H9 (cell line): ENCODE measurements at regions not wholly inside any gene's neighbourhood (a gene's known extent, or its start where the extent isn't known, plus 50 kb on each side); places are given as distances from the start of the nearest gene placed in this dataset.

Experiments
- DNase-seq: peaks from one replicate; pipeline ENCODE4 v3.0.0-alpha.2; 2017
- H2AFZ ChIP-seq: one replicate; pipeline ENCODE4 v1.6.1; 2013; ENCODE audit warnings: mild to moderate bottlenecking, low read length, control low read depth, moderate library complexity
- H2AK5ac ChIP-seq: 2 replicates; pipeline ENCODE4 v1.6.1; 2013; ENCODE audit warnings: low read length, control low read depth, mixed read lengths; ENCODE audit not compliant: insufficient read length
- H2BK120ac ChIP-seq: one replicate; pipeline ENCODE4 v1.6.1; 2013; ENCODE audit warnings: low read depth, mild to moderate bottlenecking, low read length, control low read depth, inconsistent platforms; ENCODE audit not compliant: poor library complexity, severe bottlenecking
- H2BK12ac ChIP-seq: 2 replicates; pipeline ENCODE4 v1.6.1; 2013; ENCODE audit warnings: low read length, control low read depth, mixed read lengths, low read depth; ENCODE audit not compliant: insufficient read length
- H2BK15ac ChIP-seq: 2 replicates; pipeline ENCODE4 v1.6.1; 2013; ENCODE audit warnings: low read depth, low read length, control low read depth
- H2BK20ac ChIP-seq: one replicate; pipeline ENCODE4 v1.6.1; 2013; ENCODE audit warnings: low read depth, mild to moderate bottlenecking, low read length, control low read depth, inconsistent platforms; ENCODE audit not compliant: poor library complexity, severe bottlenecking
- H2BK5ac ChIP-seq: 2 replicates; pipeline ENCODE4 v1.6.1; 2013; ENCODE audit warnings: low read length, control low read depth, mixed read lengths; ENCODE audit not compliant: insufficient read length
- H3K14ac ChIP-seq: 2 replicates; pipeline ENCODE4 v1.6.1; 2013; ENCODE audit warnings: low read length, control low read depth; ENCODE audit not compliant: insufficient read depth
- H3K18ac ChIP-seq: 2 replicates; pipeline ENCODE4 v1.6.1; 2013; ENCODE audit warnings: low read depth, mild to moderate bottlenecking, mixed read lengths, low read length, control low read depth; ENCODE audit not compliant: insufficient read length
- H3K23ac ChIP-seq: 2 replicates; pipeline ENCODE4 v1.6.1; 2013; ENCODE audit warnings: low read length, control low read depth, mixed read lengths, low read depth; ENCODE audit not compliant: insufficient read length
- H3K23me2 ChIP-seq: 2 replicates; pipeline ENCODE4 v1.6.1; 2013; ENCODE audit warnings: low read depth, mild to moderate bottlenecking, mixed read lengths, low read length, control low read depth; ENCODE audit not compliant: insufficient read length, poor library complexity, severe bottlenecking
- H3K27ac ChIP-seq: 2 replicates; pipeline ENCODE4 v1.5.1; 2013; ENCODE audit warnings: low read length, control low read depth, mixed read lengths, low read depth; ENCODE audit not compliant: insufficient read length
- H3K27me3 ChIP-seq: 2 replicates; pipeline ENCODE4 v1.6.1; 2013; ENCODE audit warnings: low read length, control low read depth, inconsistent platforms; ENCODE audit not compliant: insufficient read depth
- H3K4ac ChIP-seq: 2 replicates; pipeline ENCODE4 v1.6.1; 2013; ENCODE audit warnings: low read depth, mild to moderate bottlenecking, control low read depth, inconsistent platforms, low read length, moderate library complexity
- H3K4me1 ChIP-seq: 2 replicates; pipeline ENCODE4 v1.6.1; 2013; ENCODE audit warnings: low read length, control low read depth, inconsistent platforms; ENCODE audit not compliant: insufficient read depth
- H3K4me2 ChIP-seq: 2 replicates; pipeline ENCODE4 v1.6.1; 2013; ENCODE audit warnings: low read length, control low read depth, mixed read lengths; ENCODE audit not compliant: insufficient read length, insufficient read depth
- H3K56ac ChIP-seq: 2 replicates; pipeline ENCODE4 v1.6.1; 2013; ENCODE audit warnings: low read depth, mild to moderate bottlenecking, mixed read lengths, low read length, control low read depth; ENCODE audit not compliant: insufficient read length
- H3K79me1 ChIP-seq: 2 replicates; pipeline ENCODE4 v1.6.1; 2013; ENCODE audit warnings: low read depth, mild to moderate bottlenecking, moderate library complexity, low read length, control low read depth, inconsistent platforms; ENCODE audit not compliant: insufficient read depth, poor library complexity, severe bottlenecking
- H3K79me2 ChIP-seq: 2 replicates; pipeline ENCODE4 v1.6.1; 2013; ENCODE audit warnings: low read length, control low read depth, inconsistent platforms; ENCODE audit not compliant: insufficient read depth
- H3K9ac ChIP-seq: 2 replicates; pipeline ENCODE4 v1.6.1; 2013; ENCODE audit warnings: low read length, control low read depth, mixed read lengths; ENCODE audit not compliant: insufficient read length; ENCODE audit errors: extremely low read depth
- H3K9me3 ChIP-seq: one replicate; pipeline ENCODE4 v1.6.1; 2013; ENCODE audit warnings: low read depth, low read length, inconsistent platforms; ENCODE audit not compliant: control insufficient read depth
- H3T11ph ChIP-seq: one replicate; pipeline ENCODE4 v1.6.1; 2013; ENCODE audit warnings: mild to moderate bottlenecking, low read length, control low read depth, inconsistent platforms
- H4K20me1 ChIP-seq: one replicate; pipeline ENCODE4 v1.6.1; 2013; ENCODE audit not compliant: control insufficient read depth, insufficient read length, insufficient read depth
- H4K5ac ChIP-seq: 2 replicates; pipeline ENCODE4 v1.6.1; 2013; ENCODE audit warnings: low read depth, mild to moderate bottlenecking, mixed read lengths, low read length, control low read depth; ENCODE audit not compliant: insufficient read length
- H4K8ac ChIP-seq: replicated peaks from 2 replicates; pipeline ENCODE4 v1.6.1; 2013; ENCODE audit warnings: low read length, control low read depth, mixed read lengths, low read depth; ENCODE audit not compliant: insufficient read length
- H4K91ac ChIP-seq: 2 replicates; pipeline ENCODE4 v1.6.1; 2013; ENCODE audit warnings: low read depth, mild to moderate bottlenecking, moderate library complexity, mixed read lengths, low read length, control low read depth; ENCODE audit not compliant: insufficient read length
- H3K27ac Mint-ChIP-seq, 3 experiments: 2 replicates in 2 of 3; 3 replicates in 1 of 3; pipeline ENCODE4 v1.8.0; 2020 to 2021; ENCODE audit warnings: mixed read lengths in 3 of 3, mild to moderate bottlenecking in 1 of 3, moderate library complexity in 1 of 3
- H3K27me3 Mint-ChIP-seq: 2 replicates; pipeline ENCODE4 v1.8.0; 2021; ENCODE audit warnings: low read depth, mild to moderate bottlenecking, moderate library complexity, mixed read lengths
- H3K36me3 Mint-ChIP-seq, 3 experiments: 2 replicates in 2 of 3; 3 replicates in 1 of 3; pipeline ENCODE4 v1.8.0; 2020 to 2021; ENCODE audit warnings: low read depth in 3 of 3, mixed read lengths in 3 of 3; ENCODE audit not compliant: insufficient read depth in 1 of 3
- H3K4me1 Mint-ChIP-seq, 2 experiments: 2 replicates each; pipeline ENCODE4 v1.8.0; 2020; ENCODE audit warnings: mixed read lengths in 2 of 2
- H3K4me3 Mint-ChIP-seq, 2 experiments: 2 replicates in 1 of 2; 3 replicates in 1 of 2; pipeline ENCODE4 v1.8.0; 2020 to 2021; ENCODE audit warnings: mild to moderate bottlenecking in 2 of 2, mixed read lengths in 2 of 2, moderate library complexity in 1 of 2
- H3K9me3 Mint-ChIP-seq, 2 experiments: 2 replicates in 1 of 2; 3 replicates in 1 of 2; pipeline ENCODE4 v1.8.0; 2020; ENCODE audit warnings: mild to moderate bottlenecking in 2 of 2, mixed read lengths in 2 of 2, moderate library complexity in 1 of 2
- CTCF ChIP-seq: fragments of 200-600 bp; sonication (generic); conservative IDR thresholded peaks from 3 replicates; pipeline ENCODE4 v1.8.0; 2021; ENCODE audit warnings: antibody characterized with exemption, mild to moderate bottlenecking
- WGBS: extraction: QIAGEN DNeasy Blood & Tissue Kit; methylation state at CpG from one replicate; pipeline ENCODE4 v1.1.7; 2013; ENCODE audit warnings: missing lambda C conversion rate, low lambda C conversion rate, mixed read lengths; ENCODE audit not compliant: insufficient read length; ENCODE audit errors: extremely low coverage; 5-methylcytosine and 5-hydroxymethylcytosine counted together

DNA sequence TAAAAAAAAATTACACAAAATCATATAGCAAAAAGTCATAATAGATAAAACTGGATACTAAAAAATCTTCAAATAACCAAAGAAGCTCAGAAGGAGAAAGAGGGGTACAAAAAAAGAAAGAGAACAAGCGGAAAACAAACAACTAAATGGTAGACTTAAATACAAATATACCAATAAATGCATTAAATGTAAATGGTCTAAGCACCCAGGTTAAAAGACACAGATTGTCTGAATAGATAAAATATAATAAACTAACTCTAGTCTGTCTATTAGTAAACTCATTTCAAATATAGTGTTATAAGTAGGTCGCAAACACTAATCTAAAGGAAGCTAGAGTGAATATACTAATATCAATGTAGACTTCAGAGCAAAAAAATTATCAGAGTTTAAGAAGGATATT lies 357.4 kb downstream of the METTL4 start:
- no peak overlapping the region for H2BK20ac ChIP-seq
- no CpG with 5 or more reads among the region's 2 CpGs for WGBS
- H4K5ac ChIP-seq: no peak overlapping the region
- peaks cover 2 to 9% of the 10 kb centered on the region in 2 experiments; a peak in 2 of 5 replicates for H3K9me3 Mint-ChIP-seq
- H3K4me1 Mint-ChIP-seq: 0 out of 4 replicates have a peak, but pooled peaks cover 0 to 2% of the 10 kb centered on the region in 2 experiments
- H3K27ac Mint-ChIP-seq: no peak overlapping the region
- H2BK15ac ChIP-seq: no peak overlapping the region
- H4K8ac ChIP-seq: no peak overlapping the region
- H4K91ac ChIP-seq: no peak overlapping the region
- H3K4ac ChIP-seq: no peak overlapping the region
- H3K14ac ChIP-seq: no peak overlapping the region
- no peak overlapping the region for H3K27ac ChIP-seq
- no peak overlapping the region for H2AFZ ChIP-seq
- no peak for DNase-seq
- H4K20me1 ChIP-seq: no peaks in the 10 kb centered on the region
- no peak overlapping the region for H3K56ac ChIP-seq
- no peak overlapping the region for H3K23ac ChIP-seq
- H2BK12ac ChIP-seq: no peak overlapping the region
- H3K9ac ChIP-seq: no peak overlapping the region
- no peak overlapping the region for H2AK5ac ChIP-seq
- H3K36me3 Mint-ChIP-seq: no peaks in the 10 kb centered on the region; a peak in 1 of 7 replicates
- no peaks in the 10 kb centered on the region for H3K79me1 ChIP-seq
- H3T11ph ChIP-seq: no peak overlapping the region
- H3K79me2 ChIP-seq: no peaks in the 10 kb centered on the region
- H3K23me2 ChIP-seq: no peaks in the 10 kb centered on the region
- H2BK120ac ChIP-seq: no peak overlapping the region
- H3K27me3 Mint-ChIP-seq: no peaks in the 10 kb centered on the region; the same call in 1 of the 2 replicates
- no peaks in the 10 kb centered on the region for H3K4me1 ChIP-seq
- H3K9me3 ChIP-seq: no peaks in the 10 kb centered on the region
- H2BK5ac ChIP-seq: no peak overlapping the region
- H3K4me3 Mint-ChIP-seq: no peak overlapping the region
- no peaks in the 10 kb centered on the region for H3K27me3 ChIP-seq
- TF ChIP-seq CTCF: no peak
- H3K4me2 ChIP-seq: no peak overlapping the region
- H3K18ac ChIP-seq: no peak overlapping the region
